ENCODE measurements at regions not wholly inside any gene's neighbourhood (a gene's known extent, or its start where the extent isn't known, plus 50 kb on each side); places are given as distances from the start of the nearest gene placed in this dataset.

DNA sequence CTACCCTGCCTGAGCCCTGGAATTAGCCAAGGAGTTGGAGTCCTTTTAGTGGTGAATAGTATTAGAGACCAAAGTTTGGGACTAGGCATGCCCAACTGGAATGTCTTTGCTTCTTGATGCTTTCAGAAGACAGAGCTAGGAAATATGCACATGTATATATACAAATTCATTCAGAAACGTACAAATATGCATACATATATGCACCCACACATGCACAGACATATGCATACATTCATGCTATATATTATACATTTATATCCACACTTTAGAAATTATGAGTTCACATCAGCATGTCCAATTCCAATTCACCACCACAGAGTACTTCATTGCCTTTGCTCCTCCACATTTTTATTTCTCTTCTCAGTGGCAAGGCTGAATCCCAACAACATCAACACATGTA lies 398.3 kb upstream of the MPDZ start:
- TF ChIP-seq, protein P1, sequence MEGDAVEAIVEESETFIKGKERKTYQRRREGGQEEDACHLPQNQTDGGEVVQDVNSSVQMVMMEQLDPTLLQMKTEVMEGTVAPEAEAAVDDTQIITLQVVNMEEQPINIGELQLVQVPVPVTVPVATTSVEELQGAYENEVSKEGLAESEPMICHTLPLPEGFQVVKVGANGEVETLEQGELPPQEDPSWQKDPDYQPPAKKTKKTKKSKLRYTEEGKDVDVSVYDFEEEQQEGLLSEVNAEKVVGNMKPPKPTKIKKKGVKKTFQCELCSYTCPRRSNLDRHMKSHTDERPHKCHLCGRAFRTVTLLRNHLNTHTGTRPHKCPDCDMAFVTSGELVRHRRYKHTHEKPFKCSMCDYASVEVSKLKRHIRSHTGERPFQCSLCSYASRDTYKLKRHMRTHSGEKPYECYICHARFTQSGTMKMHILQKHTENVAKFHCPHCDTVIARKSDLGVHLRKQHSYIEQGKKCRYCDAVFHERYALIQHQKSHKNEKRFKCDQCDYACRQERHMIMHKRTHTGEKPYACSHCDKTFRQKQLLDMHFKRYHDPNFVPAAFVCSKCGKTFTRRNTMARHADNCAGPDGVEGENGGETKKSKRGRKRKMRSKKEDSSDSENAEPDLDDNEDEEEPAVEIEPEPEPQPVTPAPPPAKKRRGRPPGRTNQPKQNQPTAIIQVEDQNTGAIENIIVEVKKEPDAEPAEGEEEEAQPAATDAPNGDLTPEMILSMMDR (IDR thresholded peaks at IDR 0.05), result no peak
- no peak overlapping the region for H3K4me3 ChIP-seq
- DNase-seq (ENCODE audit: low spot score), result no peak
- H3K27ac ChIP-seq, result no peak overlapping the region

DNA sequence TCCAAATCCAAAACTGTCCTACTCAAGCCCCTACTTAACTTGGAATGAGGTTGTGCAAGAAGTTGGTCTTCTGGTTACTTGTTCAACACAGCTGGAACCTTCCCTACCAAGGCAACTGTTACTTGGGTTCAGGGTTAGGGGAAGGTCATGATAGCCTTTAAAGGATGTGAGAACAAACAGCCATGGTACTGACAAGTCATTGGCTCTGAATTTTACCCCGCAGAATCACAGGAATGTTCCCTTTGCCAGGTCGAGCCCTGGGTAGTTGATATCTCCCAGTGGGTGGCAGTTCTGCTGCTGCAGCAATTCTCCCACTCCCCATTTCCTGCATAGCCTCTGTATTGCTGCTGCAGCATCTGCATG lies 396.1 kb upstream of the MPDZ start:
- no peak overlapping the region for H3K27ac ChIP-seq
- TF ChIP-seq, protein P1 (IDR thresholded peaks at IDR 0.05), result no peak
- DNase-seq (ENCODE audit: low spot score), result no peak
- H3K4me3 ChIP-seq, result no peak overlapping the region

DNA sequence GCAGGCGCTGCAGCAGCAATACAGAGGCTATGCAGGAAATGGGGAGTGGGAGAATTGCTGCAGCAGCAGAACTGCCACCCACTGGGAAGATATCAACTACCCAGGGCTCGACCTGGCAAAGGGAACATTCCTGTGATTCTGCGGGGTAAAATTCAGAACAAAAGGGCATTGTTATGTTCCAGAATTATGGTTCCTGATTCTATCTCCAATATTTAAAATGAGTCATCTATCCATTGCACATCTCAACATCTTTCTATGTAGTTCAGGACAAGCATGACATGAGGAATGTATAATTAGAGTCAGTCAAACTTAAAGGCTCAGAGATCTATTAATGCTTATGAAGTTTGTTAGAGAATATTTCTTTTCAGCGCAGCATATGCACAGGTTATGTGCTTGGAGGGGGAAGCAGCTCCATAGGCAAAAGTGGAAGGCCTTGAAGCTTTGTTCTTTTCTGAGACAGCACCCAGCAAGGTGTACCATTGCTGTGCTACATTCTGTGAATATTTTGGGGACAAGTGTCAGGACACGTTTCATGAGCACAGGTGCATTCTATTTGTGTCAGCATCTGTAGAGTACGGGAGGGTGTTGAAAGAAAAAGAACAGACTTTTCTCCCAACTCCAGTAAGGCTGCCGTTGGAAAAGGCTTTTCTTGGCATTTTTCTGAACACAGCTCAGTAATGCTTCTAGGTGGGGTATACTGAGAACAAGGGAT lies 395.6 kb upstream of the MPDZ start:
- Histone ChIP-seq H3K27ac (no peak overlapping the region), H3K4me3 (no peak overlapping the region)
- no peak for DNase-seq (ENCODE audit: low spot score)
- TF ChIP-seq, protein P1 (IDR thresholded peaks at IDR 0.05), result no peak

DNA sequence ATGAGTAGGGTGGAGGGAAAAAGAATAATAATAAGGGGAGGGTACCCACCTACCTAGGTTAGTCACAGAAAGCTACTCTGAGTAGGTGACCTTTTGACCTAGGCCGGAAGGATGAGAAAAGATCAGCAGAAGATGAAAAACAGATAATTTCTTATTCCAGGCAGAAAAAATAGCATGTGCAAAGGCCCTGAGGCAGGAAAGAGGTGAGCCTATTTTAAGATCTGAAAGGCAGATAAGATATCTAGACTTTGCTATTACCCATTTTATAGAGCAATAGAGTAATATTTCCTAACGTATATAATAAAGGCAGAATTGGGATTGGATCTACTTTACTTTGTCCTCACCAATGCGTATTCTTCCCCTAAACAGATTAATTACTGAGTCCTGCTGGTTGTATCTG lies 393.9 kb upstream of the MPDZ start:
- H3K4me3 ChIP-seq, result no peak overlapping the region
- TF ChIP-seq, protein P1 (IDR thresholded peaks at IDR 0.05), result no peak
- no peak for DNase-seq (ENCODE audit: low spot score)

DNA sequence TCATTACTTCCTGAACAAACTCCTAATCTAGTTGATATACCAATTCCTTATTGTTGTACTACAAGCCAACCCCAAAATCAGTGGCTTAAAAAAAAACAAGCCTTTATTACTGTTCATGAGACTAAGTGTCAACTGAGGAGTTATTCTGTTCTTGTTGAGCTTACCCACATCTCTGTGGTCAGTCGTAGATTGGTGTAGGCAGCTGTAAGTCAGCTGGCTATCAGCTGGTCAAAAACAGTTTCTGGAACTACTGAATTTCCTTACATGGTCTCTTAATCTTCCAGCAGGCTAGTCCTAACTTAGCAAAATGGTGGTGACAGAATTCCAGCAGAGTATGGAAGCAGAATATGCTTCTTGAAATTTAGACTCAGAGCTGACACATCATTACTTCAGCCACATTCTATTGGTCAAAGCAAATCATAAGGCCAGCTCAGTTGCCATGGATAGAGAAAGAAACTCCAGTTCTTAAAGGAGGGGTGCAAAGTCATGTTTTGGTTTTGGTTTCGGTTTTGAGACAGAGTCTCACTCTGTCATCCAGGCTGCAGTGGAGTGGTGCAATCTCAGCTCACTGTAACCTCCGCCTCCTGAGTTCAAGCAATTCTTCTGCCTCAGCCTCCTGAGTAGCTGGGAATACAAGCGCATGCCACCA lies 386.1 kb upstream of the MPDZ start:
- Histone ChIP-seq H3K4me3 (no peak overlapping the region), H3K27ac (no peak overlapping the region)
- TF ChIP-seq, protein P1 (IDR thresholded peaks at IDR 0.05), result no peak
- DNase-seq (ENCODE audit: low spot score), result no peak

More for the DNA sequence above, 393.9 kb upstream of the MPDZ start:
- no peak overlapping the region for H3K27ac ChIP-seq

DNA sequence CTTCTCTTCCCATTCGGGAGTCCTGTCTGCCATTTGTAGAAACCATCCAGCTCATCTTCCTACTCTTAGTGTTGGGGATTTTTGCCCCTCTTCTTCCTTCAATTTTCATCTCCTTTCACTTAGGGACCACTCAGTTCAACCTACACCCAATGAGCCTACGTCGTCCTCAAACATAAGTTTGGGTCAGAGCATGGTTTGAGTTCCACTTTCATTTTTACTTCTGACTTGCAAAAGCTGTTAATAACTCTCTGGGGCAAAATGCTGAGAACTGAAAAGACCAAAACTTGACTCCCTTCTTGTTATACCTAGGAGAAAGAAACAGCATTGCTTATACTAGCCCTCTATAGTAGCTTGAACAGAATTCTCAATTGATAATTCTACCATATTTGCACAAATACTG lies 381.5 kb upstream of the MPDZ start:
- H3K27ac ChIP-seq, result no peak overlapping the region
- TF ChIP-seq, protein P1 (IDR thresholded peaks at IDR 0.05), result no peak
- H3K4me3 ChIP-seq, result no peak overlapping the region
- DNase-seq (ENCODE audit: low spot score), result no peak
